ENCODE measurements at regions not wholly inside any gene's neighbourhood (a gene's known extent, or its start where the extent isn't known, plus 50 kb on each side); places are given as distances from the start of the nearest gene placed in this dataset.
"Not testable (repeated sequence)": the region's sequence is repeated elsewhere in the genome, so short reads cannot be mapped to it uniquely, and the experiment has no call there.

DNA sequence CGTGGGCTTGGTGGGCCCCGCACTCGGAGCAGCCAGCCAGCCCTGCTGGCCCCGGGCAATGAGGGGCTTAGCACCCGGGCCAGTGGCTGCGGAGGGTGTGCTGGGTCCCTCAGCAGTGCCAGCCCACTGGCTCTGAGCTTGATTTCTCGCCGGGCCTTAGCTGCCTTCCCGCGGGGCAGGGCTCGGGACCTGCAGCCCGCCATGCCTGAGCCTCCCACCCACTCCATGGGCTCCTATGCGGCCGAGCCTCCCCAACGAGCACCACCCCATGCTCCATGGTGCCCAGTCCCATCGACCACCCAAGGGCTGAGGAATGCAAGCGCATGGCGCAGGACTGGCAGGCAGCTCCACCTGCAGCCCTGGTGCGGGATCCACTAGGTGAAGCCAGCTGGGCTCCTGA lies 686.9 kb downstream of the JRKL start:
- ATAC-seq (ENCODE audit: low read depth); H2BK120ac ChIP-seq (ENCODE audit: low read depth, low read length); H3K27me3 ChIP-seq (ENCODE audit: control insufficient read depth, insufficient read depth, low read length); H4K8ac ChIP-seq (ENCODE audit: low read depth in 2 of 2, low read length in 2 of 2); intact Hi-C loops (cut with micrococcal nuclease); H2BK5ac ChIP-seq (ENCODE audit: low read depth, low read length, poor library complexity, severe bottlenecking); DNase-seq; H3K9me1 ChIP-seq (ENCODE audit: insufficient read depth, low read length); H3K9ac ChIP-seq (ENCODE audit: low read depth, low read length); in situ Hi-C loops (cut with MboI; ENCODE audit: low sequenced_read_pairs); H3K14ac ChIP-seq (replicated peaks; ENCODE audit: low read depth, low read length); POLR2A ChIA-PET (ENCODE audit: unreplicated experiment); H3K23ac ChIP-seq (ENCODE audit: low read depth, low read length); H4K91ac ChIP-seq (ENCODE audit: insufficient read depth, low read depth, low read length); H2AK9ac ChIP-seq (replicated peaks; ENCODE audit: low read depth, low read length, poor library complexity); dilution Hi-C loops (cut with HindIII; ENCODE audit: low sequenced_read_pairs, unreplicated experiment); BruUV-seq (replicated peaks); H3K4me3 ChIP-seq (ENCODE audit: insufficient read depth, low read depth, low read length); H3K27ac ChIP-seq (ENCODE audit: insufficient read depth, low read length); H3K4me1 ChIP-seq (ENCODE audit: control insufficient read depth, insufficient read depth, low read length); H2AFZ ChIP-seq (replicated peaks; ENCODE audit: low read length, poor library complexity); H4K20me1 ChIP-seq (ENCODE audit: insufficient read depth, low read length); H2AK5ac ChIP-seq (ENCODE audit: low read depth, low read length); H3K79me1 ChIP-seq (ENCODE audit: low read depth in 1 of 2, low read length in 2 of 2); H3K36me3 ChIP-seq (ENCODE audit: control insufficient read depth, insufficient read depth, low read length); H3K4ac ChIP-seq (ENCODE audit: low read depth, low read length); H3K9me3 ChIP-seq (ENCODE audit: control insufficient read depth, insufficient read depth, low read length); H3K18ac ChIP-seq (ENCODE audit: low read depth, low read length); H2BK20ac ChIP-seq (ENCODE audit: low read depth, low read length); H3K56ac ChIP-seq (ENCODE audit: extremely low read depth, insufficient read depth, low read length); H3K4me2 ChIP-seq (ENCODE audit: low read depth, low read length); H4K5ac ChIP-seq (ENCODE audit: low read depth, low read length); H2BK15ac ChIP-seq (ENCODE audit: low read depth, low read length): not testable (repeated sequence)
- CTCF ChIA-PET, result interaction anchor here (0.5 kb wide), 1 partner anchor 18 kb away, joined by 3 read pairs; no protein-coding TSS in a partner anchor
- WGBS, 2 experiments (ENCODE audit: extremely low coverage in 2 of 2, insufficient read length in 1 of 2), result no CpG with 5 or more reads among the region's 19 CpGs

Data from IMR-90 (cell line).